ENCODE measurements at regions not wholly inside any gene's neighbourhood (a gene's known extent, or its start where the extent isn't known, plus 50 kb on each side); places are given as distances from the start of the nearest gene placed in this dataset.

- TF ChIP-seq CTCF (IDR thresholded peaks at IDR 0.05), result peak in 1 of 3 experiments; percentile 12
- no peak for TF ChIP-seq POLR2A (IDR thresholded peaks at IDR 0.05)
Observed at GRCh38 chr7:12518920-12519681, 51.4 kb upstream of the SCIN start.
